ENCODE measurements at regions not wholly inside any gene's neighbourhood (a gene's known extent, or its start where the extent isn't known, plus 50 kb on each side); places are given as distances from the start of the nearest gene placed in this dataset.
A peak's percentile ranks its signal among the peaks of the same experiment; 100 is the strongest.

DNA sequence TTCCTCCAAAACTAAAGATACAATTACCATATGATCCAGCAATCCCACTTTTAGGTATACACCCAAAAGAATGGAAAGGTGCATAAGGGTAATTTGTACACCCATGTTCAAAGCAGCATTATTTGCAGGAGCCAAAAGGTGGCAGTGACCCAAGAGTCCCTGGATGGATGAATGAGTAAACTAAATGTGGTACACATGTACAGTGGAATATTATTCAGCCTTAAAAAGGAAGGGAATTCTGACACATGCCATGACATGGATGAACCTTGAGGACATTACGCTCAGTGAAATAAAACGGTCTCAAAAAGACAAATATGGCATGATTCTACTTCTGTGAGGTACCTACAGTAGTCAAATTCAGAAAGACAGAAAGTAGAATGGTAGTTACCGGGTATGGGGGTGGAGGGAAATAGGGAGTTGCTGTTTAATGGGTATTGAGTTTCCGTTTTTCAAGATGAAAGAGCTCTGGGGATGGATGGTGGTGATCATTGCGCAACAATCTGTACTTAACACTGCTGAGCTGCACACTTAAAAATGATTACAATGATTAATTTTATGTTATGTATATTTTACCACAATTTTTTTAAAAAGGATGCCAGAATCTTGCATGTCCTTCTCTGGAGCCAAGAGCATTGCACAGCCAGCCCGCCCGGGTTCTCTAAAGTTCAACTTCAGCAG, 518.9 kb upstream of the JARID2 start:
- H3K4me3 Mint-ChIP-seq, result no peak overlapping the region
- no peaks in the 10 kb centered on the region for H3K9me3 Mint-ChIP-seq
- DNase-seq, result no peak
- peaks cover 0 to 3% (median 0%) of the 10 kb centered on the region in 3 donors for H3K36me3 Mint-ChIP-seq
- peaks cover 3 to 6% (median 5%) of the 10 kb centered on the region in 3 donors for H3K27me3 Mint-ChIP-seq (ENCODE audit: low read depth in 3 of 3)
- H3K27ac Mint-ChIP-seq, result peak overlapping the region in 1 of 6 donors; percentile 51
- peaks cover 55 to 74% of the 10 kb centered on the region in 2 donors for H3K4me1 Mint-ChIP-seq

DNA sequence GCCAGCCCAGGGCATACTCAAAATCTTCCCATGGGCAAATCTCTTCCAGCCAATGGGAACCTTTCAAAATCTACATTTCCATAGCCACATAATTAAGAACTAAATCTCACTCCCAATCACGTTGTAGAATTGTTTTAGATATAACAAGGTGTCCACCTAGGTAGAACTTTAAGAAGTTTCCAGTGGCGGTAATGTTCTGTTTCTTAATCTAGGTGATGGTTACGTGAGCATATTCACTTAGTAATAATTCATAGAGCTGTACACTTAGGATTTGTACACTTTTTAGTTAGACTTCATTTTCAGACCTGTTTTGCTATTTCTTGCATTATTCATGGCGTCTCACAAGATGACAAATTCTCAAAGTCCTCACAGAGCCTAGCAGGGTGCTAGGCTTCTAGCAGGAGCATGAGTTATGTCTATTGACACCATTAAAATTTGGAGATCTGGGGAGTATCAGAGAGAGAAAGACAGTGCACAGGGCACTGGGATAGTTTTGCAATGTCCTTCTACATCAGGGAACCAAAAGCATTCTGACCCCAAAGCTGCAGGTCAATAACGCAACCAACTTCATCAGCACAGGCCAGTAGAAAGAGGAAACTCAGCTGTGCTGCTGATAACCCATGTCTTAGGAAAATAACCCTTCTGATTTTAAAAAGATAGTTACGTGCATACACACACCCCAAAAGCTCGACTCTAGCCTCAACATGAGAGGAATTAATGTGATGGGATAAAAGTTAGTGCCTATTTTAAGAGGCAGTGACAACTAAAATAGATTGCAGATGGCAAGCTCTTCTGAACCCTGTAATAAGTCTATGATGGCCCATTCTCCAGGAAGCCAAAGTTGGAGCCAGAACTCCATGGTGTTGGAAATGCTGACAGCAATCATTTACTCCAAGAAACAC, 518.1 kb upstream of the JARID2 start:
- Mint-ChIP-seq H3K4me3 (no peak overlapping the region), H3K27ac (peak overlapping the region in 2 of 6 donors; percentile 26 to 28), H3K4me1 (peaks cover 55 to 74% of the 10 kb centered on the region in 2 donors), H3K36me3 (peaks cover 0 to 3% (median 0%) of the 10 kb centered on the region in 3 donors), H3K9me3 (no peaks in the 10 kb centered on the region), H3K27me3 (ENCODE audit: low read depth in 3 of 3) (peaks cover 3 to 6% (median 5%) of the 10 kb centered on the region in 3 donors)
- no peak for DNase-seq

DNA sequence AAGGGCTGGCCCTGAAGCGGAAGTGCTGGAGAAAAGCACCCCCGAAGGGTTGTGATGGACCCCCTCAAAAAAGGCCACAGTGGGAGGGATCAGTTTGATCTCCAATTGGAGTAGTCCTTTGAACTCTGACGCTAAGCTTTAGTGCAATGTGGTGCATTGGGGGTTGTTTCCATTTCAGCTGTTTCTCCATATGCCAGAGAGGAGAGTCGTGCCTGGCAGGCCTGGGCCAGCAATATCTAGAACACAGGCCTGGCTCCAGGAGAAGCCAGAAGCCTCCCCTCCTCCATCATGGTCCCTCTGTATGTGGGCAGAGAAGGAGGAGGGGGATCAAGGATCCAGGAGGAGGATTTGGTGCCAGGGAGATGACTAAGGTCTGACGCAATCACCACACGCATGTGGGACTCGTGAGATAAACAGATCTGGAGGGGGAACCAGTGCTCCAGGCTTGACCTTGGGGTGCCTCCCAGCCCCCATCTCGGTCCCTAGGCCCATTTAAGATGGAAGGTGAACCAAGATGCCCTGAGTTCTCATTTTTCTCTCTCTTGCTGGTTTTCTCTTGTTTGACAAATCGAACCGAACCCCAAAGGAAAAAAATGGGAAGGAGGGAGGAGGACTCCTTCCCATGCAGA, 517.4 kb upstream of the JARID2 start:
- H3K27ac Mint-ChIP-seq, result peak overlapping the region in 3 of 6 donors; percentile 26 to 39 (median 28)
- H3K4me1 Mint-ChIP-seq, result peaks cover 55 to 74% of the 10 kb centered on the region in 2 donors
- no peak for DNase-seq
- H3K36me3 Mint-ChIP-seq, result peaks cover 0 to 1% (median 0%) of the 10 kb centered on the region in 3 donors
- no peaks in the 10 kb centered on the region for H3K9me3 Mint-ChIP-seq
- H3K27me3 Mint-ChIP-seq (ENCODE audit: low read depth in 3 of 3), result peaks cover 3 to 9% (median 6%) of the 10 kb centered on the region in 3 donors
- H3K4me3 Mint-ChIP-seq, result no peak overlapping the region

DNA sequence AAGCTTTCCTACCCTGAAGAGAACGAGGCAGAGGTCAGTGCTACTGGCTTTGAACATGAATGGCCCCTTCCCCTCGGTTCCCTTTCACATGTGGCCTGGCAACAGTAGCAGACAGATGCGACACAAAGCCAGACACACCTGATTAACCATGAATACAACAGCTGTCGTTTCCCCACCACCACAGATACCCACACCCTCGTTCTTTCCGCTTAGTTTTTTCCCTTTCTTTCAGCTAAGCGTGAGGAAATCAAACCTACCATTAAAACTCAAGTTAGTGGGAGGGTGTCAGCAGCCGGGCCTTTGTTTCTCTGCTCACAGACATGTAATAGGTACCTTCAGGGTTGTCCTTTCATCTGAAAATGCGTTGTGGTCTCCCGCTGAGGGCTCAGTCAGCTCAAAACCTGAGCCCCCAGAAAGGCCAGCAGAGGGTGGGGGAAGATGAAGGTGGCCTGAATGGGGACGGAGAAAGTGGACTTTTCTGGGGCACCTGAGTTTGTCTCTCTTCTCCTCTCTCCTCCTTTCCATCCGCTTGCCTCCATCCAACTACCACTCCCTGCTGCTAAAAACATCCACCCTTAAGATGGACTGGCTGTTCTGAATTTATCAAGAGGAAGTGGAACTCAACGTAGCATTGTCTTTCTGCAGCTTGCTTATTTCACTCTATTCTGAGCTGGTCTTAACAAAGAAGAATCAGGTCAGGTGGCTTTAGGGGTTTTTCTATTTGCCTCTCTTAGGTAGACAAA, 516.6 kb upstream of the JARID2 start:
- DNase-seq, result no peak
- H3K4me3 Mint-ChIP-seq, result no peak overlapping the region
- peaks cover 3 to 9% (median 6%) of the 10 kb centered on the region in 3 donors for H3K27me3 Mint-ChIP-seq (ENCODE audit: low read depth in 3 of 3)
- peaks cover 56 to 74% of the 10 kb centered on the region in 2 donors for H3K4me1 Mint-ChIP-seq
- H3K27ac Mint-ChIP-seq, result peak overlapping the region in 3 of 6 donors; percentile 39 to 76 (median 64)
- peaks cover 0 to 6% (median 0%) of the 10 kb centered on the region in 3 donors for H3K36me3 Mint-ChIP-seq
- H3K9me3 Mint-ChIP-seq, result peaks cover 0 to 6% (median 1%) of the 10 kb centered on the region in 6 donors

DNA sequence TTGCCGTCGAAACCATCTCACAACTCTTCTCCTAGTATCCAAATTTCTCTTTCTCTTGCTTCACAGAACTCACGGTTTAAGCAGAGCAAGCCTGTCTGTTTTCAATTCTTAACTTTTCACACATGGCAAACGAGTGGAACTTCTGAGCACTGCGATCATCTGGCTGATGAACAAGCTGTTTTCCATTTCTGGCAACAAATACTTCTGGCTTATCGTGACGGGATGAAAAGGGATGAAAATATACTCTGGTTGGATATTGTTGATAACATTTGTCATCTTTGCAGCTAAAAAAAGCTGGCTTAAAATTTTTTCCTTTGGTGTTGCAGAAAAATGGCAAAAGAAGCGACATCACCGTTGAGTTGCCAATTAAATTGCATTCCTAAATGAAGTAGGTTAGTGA, 515.2 kb upstream of the JARID2 start:
- Mint-ChIP-seq H3K36me3 (peaks cover 0 to 9% (median 0%) of the 10 kb centered on the region in 3 donors), H3K27ac (peak overlapping the region in 1 of 6 donors; percentile 88), H3K27me3 (ENCODE audit: low read depth in 3 of 3) (peaks cover 3 to 11% (median 6%) of the 10 kb centered on the region in 3 donors), H3K4me1 (peaks cover 68 to 88% of the 10 kb centered on the region in 2 donors), H3K4me3 (no peak overlapping the region), H3K9me3 (peaks cover 0 to 9% (median 3%) of the 10 kb centered on the region in 6 donors)
- DNase-seq, result no peak

DNA sequence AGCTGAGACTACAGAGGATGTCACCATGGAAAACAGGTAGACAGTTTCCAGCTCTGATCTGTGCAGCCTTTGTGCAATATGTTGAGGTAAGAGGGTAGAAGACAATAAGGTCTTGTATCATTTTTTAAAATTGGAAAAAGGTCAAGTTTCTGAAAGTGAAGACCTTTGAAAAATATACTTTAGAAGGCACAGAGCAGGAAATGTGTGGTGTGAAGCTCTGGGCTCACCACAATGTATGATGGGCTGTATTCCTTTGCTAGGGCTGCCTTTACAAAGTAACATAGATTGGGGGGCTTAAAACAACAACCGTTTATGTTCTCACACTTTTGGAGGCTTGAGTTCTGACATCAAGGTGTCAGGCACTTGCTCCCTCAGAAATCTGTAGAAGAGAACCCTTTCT, 514.3 kb upstream of the JARID2 start:
- DNase-seq, result no peak
- H3K27ac Mint-ChIP-seq, result peak overlapping the region; percentile 20 to 88 (median 57)
- peak overlapping the region in 4 of 5 donors; percentile 0 to 48 (median 8) for H3K4me3 Mint-ChIP-seq
- peaks cover 3 to 11% (median 6%) of the 10 kb centered on the region in 3 donors for H3K27me3 Mint-ChIP-seq (ENCODE audit: low read depth in 3 of 3)
- H3K4me1 Mint-ChIP-seq, result peaks cover 77 to 94% of the 10 kb centered on the region in 2 donors
- peaks cover 0 to 9% (median 3%) of the 10 kb centered on the region in 6 donors for H3K9me3 Mint-ChIP-seq
- peaks cover 0 to 9% (median 0%) of the 10 kb centered on the region in 3 donors for H3K36me3 Mint-ChIP-seq

DNA sequence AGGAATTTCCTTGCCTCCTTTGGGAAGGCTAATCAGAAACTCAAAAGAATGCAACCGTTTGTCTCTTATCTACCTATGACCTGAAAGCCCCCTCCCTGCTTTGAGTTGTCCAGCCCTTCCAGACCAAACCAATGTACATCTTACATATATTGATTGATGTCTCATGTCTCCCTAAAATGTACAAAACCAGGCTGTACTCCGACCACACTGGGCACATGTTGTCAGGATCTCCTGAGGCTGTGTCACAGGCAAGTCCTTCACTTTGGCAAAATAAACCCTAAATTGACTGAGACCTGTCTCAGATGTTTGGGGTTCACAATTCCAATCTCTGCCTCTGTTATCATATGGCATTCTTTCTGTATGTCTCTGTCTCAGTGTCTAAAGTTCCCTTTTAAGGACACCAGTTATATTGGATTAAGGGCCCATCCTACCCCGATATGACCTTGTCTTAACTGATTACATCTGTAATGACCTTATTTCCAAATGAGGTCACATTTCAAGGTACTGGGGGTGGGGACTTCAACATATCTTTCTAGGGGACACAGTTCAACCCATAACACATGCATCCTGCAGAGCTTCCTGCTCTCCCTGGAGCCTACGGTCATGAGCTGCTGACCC, 513.5 kb upstream of the JARID2 start:
- H3K4me1 Mint-ChIP-seq, result peaks cover 77 to 90% of the 10 kb centered on the region in 2 donors
- H3K9me3 Mint-ChIP-seq, result peaks cover 0 to 9% (median 3%) of the 10 kb centered on the region in 6 donors
- DNase-seq, result no peak
- H3K4me3 Mint-ChIP-seq, result peak overlapping the region; percentile 27 to 50 (median 35)
- peaks cover 3 to 11% (median 6%) of the 10 kb centered on the region in 3 donors for H3K27me3 Mint-ChIP-seq (ENCODE audit: low read depth in 3 of 3)
- H3K27ac Mint-ChIP-seq, result peak overlapping the region in 4 of 6 donors; percentile 0 to 88 (median 76)
- H3K36me3 Mint-ChIP-seq, result peaks cover 0 to 9% (median 0%) of the 10 kb centered on the region in 3 donors

DNA sequence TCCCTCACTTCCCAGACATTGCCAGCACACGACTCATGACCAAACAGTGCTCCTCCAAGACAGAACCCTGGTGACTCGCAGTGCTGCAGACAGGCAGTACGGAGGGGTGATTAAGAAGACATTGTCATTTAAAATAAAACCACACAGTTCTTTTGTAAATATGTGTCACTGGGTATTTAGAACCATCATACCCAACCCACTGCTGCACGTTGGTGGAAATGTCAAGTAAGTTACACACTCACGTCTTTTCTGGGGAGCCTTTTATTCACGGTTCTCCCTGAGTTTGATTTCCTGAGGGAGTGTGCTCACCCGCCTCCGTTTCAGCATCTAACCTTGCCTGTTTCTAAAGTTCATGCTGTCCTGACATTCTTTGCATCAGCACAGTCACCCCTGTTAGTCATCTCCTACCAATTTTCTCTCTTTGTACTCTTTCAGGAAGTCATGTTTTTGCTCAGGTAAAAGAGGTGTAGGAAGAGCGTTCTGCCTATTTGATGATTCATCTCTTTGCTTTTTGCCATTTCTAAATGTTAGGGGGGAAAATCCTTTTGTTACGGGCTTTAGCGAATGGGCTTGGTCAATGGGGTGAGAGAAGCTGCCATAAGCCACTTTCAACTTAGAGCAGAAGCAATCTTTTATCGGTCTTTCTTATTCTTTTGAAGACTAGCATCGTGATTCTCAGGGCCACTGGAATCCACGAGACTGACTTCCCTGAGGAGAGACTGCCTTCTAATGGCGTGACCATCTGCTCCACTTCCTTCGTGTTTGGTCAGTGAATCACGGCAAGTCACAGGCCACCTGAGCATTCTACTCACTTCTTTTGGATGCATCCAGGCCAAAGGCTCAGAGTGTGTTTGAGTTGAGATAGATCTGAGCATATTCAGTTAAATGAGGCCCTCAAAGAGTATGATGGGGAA, 512.8 kb upstream of the JARID2 start:
- DNase-seq, result no peak

DNA sequence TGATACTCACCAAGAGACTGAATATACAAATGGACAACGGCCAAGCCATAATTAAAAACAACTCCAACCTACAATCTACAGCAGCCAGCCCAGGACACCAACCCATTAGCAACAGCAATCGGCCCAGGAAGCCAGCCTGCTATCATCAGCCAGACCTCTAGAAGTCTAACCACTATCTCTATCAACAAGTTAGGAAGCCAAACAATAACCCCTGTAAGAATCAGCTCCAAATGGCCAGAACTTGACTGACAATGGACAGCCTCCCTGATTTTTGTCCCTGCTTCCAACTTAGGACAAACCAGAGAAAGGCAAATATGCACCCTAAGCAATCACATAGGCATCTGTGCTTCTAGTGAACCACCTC, 511.8 kb upstream of the JARID2 start:
- Mint-ChIP-seq H3K36me3 (peaks cover 0 to 9% (median 0%) of the 10 kb centered on the region in 3 donors), H3K4me3 (peak overlapping the region; percentile 38 to 78 (median 68)), H3K4me1 (peaks cover 76 to 82% of the 10 kb centered on the region in 2 donors), H3K27ac (peak overlapping the region in 5 of 6 donors; percentile 49 to 93 (median 73)), H3K9me3 (peaks cover 0 to 9% (median 3%) of the 10 kb centered on the region in 6 donors), H3K27me3 (ENCODE audit: low read depth in 3 of 3) (peaks cover 3 to 15% (median 4%) of the 10 kb centered on the region in 3 donors)
- no peak for DNase-seq

More for the DNA sequence above, 512.8 kb upstream of the JARID2 start:
- Mint-ChIP-seq H3K36me3 (peaks cover 0 to 9% (median 0%) of the 10 kb centered on the region in 3 donors), H3K27ac (peak overlapping the region; percentile 6 to 93 (median 38)), H3K9me3 (peaks cover 0 to 9% (median 3%) of the 10 kb centered on the region in 6 donors), H3K4me3 (peak overlapping the region; percentile 27 to 50 (median 35)), H3K27me3 (ENCODE audit: low read depth in 3 of 3) (peaks cover 3 to 15% (median 4%) of the 10 kb centered on the region in 3 donors), H3K4me1 (peaks cover 75 to 82% of the 10 kb centered on the region in 2 donors)

DNA sequence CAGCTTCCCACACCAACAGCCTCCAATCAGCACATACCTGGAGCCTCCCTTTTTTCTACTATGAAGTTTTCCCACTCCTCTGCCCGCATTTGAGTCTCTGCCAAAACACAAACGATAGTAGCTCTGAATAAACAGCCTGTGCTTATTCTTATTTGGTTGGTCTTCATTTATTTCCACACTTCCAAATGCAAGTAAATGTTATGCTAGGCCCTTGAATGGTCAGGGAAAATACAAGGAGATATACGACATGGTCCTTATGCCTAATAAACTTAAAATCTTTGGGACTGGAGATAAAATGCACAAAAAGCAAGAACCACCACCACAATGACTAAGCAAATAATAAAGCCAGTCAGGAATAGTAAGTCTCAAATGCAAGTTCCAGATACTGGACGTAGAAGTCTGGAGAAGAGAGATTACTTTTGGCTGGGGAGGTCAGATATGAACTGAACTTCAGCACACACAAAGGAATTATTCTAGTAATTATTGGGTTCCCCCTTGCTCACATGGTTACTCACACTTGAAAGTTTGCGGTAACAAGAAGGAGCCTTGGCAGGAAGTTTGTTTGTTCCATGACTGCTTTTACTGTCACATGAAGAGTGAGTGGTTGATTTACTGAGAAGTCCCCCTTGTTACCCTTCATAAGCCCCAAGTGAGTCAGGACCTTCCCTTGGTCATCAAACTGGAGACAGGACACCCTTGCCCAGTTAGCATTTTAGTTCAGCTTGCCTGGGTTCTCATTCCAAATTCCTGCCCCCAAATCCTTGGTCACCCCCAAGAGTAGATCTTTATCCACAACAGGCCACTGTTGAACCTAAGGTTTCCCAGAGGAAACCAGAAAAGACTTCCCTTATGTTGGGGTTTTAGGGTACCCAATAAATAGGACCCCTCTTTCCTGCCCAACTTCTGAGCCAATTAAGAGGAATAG, 511.2 kb upstream of the JARID2 start:
- peak overlapping the region; percentile 42 to 78 (median 68) for H3K4me3 Mint-ChIP-seq
- H3K4me1 Mint-ChIP-seq, result peaks cover 74 to 82% of the 10 kb centered on the region in 2 donors
- DNase-seq, result peak; percentile 57 to 66 (median 65)
- H3K36me3 Mint-ChIP-seq, result peaks cover 0 to 9% (median 0%) of the 10 kb centered on the region in 3 donors
- H3K27me3 Mint-ChIP-seq (ENCODE audit: low read depth in 3 of 3), result peaks cover 3 to 15% (median 3%) of the 10 kb centered on the region in 3 donors
- peaks cover 0 to 9% (median 3%) of the 10 kb centered on the region in 6 donors for H3K9me3 Mint-ChIP-seq
- peak overlapping the region; percentile 55 to 93 (median 79) for H3K27ac Mint-ChIP-seq

Data from immature natural killer cell (primary cell).